Inferior parietal cortex (tissue), 1 donor: ENCODE measurements at regions not wholly inside any gene's neighbourhood (a gene's known extent, or its start where the extent isn't known, plus 50 kb on each side); places are given as distances from the start of the nearest gene placed in this dataset.

Experiments used
- DNase-seq: peaks from one replicate; pipeline ENCODE4 v3.0.0-alpha.2; 2016; ENCODE audit errors: extremely low spot score

DNA sequence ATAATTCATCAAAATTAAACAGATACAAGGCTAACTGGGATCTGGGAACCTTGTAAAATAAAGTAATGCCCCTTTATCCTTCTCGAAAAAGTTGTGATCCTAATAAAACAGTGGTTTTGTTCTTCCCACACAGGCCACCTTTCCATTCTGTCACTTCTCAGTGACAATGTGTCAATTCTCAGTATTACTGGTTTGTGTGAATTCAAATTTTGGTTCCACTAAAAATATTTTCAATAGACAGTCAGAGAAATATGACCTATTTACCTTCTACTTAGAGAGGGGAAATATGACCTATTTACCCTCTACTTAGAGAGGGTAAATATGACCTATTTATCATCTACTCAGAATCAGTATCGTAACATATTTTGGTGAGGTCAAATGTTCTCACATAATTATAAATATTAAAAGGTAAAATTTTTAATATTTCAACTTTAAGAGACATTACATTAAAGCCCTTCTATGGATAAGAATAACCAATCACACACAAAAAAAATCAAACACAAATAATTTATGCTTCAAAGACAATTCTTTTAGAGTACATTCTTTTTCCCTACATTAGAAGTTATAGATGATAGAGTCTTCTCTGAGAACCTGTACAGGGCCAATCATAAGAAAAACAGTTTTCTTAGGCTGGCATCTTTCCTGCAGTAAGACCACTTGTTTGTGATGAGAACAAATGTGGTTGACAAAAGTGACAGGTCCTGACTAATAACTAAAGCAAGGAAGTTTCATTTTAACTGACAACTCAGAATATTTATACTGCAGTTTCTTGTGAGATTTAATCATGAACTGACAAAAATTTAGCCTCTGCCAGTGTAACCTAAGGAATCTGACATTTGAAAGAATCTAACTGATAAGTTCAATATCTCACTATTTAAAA, 323.3 kb downstream of the DIPK2A start:
- DNase-seq: no peak

DNA sequence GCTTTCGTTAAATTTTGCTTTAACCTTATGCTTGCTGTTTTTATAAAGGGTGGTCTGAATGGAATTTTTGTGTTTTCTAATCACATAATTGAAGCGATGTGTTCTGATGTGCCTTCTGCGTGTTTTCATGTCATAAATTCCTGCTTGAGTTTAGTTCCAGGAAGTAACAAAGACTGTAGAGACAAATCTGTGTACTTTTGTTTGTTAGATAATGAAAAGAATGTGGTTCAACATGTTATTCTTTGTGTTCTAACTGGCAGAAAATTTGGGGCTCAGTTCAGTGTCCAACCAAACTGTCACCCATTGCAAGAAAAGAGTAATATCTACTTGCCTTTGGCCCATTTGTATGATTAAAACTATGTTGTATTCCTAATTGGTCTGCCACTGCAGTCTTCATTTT, 324.0 kb downstream of the DIPK2A start:
- no peak for DNase-seq

DNA sequence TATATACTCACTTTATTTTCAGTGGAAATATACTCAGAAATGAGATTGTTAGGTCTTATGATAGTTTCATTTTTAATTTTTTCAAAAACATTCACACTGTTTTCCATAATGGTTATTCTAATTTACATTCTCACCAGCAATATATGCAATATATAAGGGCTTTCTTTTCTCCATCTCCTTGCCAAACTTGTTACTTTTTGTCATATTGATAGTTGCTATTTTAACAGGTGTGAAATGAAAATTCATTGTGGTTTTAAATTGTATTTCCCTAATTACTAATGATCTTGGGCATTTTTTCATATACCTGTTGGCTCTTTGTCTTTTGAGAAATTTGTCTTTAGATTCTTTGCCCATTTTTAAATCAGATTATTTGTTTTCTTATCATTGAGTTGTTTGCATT, 325.2 kb downstream of the DIPK2A start:
- DNase-seq: no peak

DNA sequence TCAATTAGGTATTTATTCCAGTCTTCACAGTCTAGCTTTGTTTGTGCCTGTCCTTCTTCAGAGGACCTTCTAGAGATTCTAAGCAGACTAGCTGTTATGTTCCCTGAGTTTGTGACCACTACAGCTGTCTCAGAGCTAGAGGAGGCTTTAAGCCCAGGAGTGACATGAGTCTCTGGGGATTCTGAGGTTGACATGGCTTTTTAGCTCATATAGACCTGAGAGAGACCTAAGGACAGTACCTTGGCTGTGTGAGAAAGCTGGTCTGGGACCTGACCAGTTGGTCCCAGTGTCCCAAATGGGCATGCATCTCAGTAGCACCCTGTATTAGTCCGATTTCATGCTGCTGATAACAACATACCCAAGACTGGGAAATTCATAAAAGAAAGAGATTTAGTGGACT, 330.2 kb downstream of the DIPK2A start:
- DNase-seq: no peak

DNA sequence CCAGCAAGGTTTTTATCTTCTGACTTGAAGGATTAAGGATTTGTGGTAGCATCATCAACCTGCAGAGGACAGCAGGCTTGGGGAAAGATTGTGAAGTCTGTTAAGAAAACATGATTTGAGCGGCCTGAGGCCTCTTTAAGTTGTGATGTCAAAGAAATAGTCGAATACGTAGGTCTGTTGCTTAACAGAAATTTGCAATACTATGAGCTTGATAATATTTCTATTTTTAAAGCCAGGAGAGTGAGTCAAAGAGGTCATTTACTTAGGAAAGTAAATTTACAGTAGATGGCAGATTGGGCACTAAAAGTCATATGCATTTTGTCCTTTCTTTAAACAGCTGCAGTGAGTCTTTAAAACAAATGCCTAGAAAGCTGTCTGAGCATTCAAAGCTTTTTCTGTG, 336.3 kb downstream of the DIPK2A start:
- no peak for DNase-seq

DNA sequence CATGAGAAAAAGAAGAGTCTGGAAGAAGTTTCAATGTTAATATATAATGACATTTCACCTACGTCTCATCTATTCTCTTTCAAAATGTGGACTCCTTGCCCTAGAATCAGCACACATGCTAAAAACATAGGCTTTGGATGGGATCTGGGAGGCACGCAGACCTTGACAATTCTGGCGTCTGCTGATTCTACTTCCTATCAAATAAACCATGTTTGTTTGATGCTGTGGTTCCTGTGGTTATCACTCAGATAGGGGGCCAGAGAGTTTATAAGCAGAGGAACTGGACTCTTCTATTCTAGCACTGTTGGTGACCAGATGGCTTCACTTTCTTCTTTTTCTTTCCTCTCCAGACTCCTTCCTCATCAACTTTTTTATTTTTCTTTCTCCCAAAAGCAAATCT, 336.8 kb downstream of the DIPK2A start:
- no peak for DNase-seq

DNA sequence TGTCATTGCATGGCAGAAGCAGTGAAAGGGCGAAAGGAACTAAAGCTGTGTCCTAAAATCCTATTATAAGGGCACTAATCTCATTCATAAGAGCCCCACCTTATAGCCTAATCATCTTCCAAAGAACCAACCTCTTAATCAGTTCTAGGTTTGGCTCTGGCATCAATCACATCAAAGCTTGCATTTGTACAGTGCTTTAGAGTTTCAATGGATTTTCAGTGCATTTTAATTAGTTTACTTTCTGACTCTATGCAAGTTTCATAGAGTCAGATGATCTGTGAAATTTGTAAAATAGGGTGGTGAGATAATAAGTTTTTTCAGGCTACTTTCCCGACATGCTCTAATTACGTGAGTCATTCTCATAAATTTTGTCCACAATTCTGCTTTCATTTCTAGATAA, 341.1 kb downstream of the DIPK2A start:
- no peak for DNase-seq

DNA sequence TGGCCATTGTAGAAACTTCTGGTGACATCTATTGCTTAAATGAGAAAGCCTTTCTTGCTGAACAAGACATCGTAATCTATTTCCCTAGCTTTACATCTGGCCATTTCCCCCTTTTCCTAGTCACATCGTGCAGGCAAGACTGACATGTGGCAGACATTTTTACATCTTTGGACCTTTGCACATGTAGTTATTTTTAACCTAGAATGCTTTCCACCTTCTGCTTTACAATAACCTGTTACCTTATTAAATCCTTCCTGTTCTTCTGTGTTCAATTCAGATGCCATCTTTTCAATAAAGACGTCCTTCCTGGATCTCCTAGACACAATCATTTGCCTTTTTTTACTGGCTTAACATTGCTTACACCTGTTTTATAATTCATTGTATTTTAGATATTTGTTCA, 343.3 kb downstream of the DIPK2A start:
- DNase-seq: no peak

DNA sequence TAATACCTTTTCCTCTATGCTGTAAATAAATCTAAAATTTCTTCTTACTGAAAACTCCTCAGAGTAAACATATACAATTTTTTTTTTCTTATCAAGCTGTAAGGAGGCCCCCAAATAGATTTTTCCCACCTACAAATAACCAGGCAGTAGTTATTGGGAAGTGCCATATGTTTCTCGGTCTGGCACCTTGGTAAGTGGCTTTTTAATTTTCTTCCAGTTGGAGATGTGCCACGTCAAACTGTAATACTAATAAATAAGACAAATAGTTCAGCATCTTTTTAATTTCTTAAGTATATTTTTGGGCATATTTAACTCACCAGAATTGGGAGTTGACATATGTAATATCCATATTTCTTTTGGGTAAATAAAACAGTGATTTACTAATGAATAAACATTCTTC, 346.3 kb downstream of the DIPK2A start:
- no peak for DNase-seq

DNA sequence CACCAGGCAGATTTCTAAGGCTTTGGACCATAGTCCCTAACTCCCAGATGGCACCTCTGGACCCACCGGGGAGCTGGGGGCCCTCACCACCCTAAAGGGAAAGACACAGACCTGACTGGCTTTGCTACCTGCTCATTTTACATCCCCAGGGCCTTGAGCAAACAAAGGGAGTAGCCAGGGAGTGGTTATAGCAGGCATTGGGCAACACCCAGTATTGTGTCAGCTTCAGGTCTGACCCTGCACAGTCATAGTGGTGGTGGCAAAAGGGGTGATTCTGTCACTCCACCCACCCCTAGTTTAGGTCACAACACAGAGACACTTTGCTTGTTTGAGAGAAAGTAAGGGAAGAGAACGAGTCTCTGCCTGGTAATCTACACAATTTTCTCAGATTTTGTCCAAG, 352.5 kb downstream of the DIPK2A start:
- no peak for DNase-seq

DNA sequence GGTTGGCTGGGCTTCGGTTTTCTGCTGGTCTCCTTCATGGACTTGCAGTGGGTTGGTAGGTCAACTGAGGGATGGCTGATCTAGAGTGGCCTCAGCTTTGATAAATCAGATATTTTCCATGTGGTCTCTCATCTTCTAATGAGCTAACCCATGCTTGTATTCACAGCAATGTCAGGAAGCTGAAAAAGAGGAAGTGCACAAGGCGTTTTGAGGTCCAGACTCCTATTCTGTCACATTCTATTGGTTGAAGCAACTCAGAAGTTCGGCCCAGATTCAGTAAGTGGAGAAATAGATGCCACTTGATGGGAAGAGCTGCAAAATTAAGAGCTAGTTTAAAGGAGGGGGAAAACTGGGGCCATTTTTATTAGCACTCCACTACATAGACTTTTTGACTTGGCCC, 361.2 kb downstream of the DIPK2A start:
- DNase-seq: no peak

DNA sequence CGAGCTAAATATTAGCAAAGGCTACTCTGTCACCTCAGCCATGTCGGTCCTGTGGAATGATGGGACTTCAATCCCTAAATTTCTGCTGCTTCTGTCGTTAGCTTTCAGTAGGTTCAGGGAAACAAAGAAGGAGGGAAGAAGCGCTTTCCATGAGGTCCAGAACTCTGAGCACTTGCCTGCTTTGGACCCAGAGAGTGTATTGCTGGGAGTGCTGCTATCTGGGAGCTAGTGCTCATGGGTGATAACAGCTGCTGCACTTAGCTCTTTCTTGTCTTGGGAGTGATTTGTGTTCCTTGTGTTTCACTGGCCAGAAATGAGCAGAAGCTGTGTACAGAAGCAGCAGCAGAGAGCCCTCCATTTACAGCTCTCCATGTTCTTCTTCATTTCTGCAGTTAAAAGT, 369.8 kb downstream of the DIPK2A start:
- DNase-seq: no peak

DNA sequence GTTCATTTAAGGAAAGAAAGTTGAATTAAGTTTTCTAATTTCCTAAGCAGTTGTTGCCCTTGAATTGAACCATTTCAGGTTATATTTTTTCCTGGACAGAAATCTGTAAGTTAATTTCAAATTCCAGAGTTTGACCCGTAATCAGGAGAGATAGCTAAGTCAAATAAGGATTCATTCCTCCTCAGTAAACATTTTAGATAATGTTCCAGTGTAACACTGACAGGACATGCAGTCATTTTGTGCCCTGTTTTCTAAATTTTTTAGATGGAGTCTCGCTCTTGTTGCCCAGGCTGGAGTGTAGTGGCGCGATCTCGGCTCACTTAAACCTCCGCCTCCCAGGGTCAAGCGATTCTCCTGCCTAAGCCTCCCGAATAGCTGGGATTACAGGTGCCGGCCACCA, 371.7 kb downstream of the DIPK2A start:
- DNase-seq: no peak

DNA sequence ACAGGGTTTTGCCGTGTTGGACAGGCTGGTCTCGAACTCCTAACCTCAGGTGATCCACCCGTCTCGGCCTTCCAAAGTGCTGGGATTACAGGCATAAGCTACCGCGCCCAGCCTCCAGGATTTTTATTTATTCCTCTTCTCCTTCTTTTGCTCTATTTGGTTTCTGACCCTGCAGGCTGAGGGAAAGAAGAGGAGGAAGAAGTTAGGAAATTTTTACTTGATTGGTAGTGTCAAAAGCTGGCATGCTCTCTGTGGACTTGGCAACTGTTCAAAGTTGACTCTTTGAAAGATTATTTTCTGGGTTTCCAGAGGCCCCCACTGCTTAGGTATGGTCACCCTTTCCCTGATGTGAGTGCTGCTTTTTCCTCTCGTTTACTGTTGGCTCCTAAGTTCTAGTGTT, 372.2 kb downstream of the DIPK2A start:
- no peak for DNase-seq

DNA sequence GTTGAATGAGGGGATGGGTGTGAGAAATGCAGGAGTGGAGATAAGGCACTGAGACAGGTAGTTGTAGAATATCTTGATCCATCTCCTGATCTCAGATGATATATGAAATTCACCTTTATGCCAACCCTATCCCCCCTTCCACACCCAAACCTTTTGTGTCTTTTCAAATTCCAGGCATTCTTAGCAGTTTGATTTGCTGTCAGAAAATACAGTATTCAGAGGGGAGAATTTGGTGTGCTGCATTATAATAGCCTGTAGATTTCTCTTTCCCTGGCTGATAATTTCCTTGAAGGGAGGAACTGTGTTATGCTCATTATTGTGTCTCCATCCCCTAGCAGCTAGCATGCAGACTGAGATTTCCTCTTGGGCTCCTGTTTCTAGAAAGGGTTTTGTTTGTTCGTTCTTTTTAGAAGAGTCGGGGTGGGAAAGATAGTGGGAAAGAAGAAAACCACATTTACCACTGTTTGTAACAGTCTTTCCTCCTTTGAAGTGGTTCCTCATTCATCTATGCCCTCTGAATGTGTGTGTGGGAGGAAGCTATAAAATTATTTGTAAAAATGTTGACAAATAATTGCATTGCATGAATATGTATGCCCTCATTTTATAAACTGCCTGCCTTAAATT, 373.4 kb downstream of the DIPK2A start:
- DNase-seq: no peak

DNA sequence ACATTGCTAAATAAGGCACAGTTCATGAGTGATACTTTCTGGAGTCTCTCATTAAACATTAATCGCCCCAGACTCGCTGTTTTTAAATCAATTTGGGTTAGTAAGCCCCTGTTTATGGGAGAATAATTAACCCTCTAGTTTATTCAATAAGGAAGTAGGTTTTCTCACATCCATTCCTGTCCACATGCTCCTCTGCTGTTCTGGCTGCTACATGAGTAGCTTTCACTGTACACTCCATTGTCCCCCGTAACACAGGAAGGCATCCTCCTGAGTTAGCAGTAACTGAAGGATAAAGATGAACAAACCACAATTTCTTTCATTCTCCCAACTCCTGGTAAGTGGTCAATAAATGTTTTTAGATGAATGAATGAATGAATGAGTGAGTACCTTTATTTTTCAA, 378.5 kb downstream of the DIPK2A start:
- DNase-seq: no peak

DNA sequence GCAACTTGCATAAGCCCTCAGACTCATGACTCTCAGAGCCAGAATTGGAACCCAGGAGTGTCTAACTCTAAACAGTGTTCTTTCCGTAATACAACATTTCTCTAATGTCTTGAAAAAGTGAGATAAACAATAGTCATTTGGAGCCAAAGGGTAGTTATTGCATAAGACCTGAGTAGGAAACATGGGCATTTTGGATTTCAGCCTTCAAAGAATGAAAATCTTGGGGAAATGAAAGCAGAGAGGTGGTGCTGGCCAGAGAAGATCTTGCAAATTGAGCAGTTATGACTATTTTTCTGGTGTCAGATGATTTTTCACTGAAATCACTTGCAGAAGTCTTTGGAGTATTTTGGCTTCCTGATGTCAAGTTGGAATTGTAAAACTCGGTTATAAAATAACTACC, 379.4 kb downstream of the DIPK2A start:
- DNase-seq: no peak

DNA sequence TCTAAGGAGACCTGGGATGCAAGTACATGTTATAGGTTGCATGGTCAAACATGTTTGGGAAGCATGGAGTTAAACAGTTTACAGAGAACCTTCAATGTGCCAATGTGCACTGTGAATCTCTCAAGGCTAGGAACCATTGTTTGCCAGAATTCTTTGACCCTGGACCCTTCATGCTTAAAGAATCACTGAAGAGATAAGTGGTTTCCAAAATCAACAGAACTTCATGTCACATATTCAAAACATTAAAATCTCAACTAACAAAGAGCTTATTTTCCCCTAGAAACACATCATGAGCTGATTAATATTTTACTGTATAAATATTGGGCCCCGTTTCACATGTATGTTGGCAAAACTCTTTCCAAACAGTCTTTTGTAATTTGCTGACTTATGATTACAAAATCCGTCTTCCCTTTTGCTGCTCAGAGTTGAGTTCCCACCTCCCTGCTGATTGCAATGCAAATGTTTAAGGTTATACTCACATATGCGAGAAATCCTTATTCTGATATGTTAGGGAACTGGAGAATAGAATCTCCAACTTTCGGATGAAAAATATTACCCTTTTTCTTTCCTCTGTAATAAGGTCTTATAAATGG, 380.2 kb downstream of the DIPK2A start:
- DNase-seq: no peak

DNA sequence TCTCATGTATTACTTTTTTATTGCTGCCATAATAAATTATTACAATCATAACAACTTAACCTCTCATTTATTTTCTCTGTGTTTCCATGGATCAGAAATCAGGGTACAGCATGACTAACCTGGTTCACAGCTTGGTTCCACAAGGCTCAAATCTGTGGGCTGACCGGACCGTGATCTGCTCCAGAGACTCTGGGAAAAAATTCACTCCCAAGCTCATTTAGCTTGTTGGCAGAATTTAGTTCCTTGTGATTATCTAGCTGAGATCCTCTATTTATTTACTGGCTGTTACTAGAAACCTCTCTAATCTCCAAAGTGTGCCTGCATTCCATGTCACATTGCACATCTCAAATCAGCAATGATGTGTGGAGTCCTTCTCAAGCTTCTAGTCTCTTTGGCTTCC, 386.6 kb downstream of the DIPK2A start:
- DNase-seq: no peak

DNA sequence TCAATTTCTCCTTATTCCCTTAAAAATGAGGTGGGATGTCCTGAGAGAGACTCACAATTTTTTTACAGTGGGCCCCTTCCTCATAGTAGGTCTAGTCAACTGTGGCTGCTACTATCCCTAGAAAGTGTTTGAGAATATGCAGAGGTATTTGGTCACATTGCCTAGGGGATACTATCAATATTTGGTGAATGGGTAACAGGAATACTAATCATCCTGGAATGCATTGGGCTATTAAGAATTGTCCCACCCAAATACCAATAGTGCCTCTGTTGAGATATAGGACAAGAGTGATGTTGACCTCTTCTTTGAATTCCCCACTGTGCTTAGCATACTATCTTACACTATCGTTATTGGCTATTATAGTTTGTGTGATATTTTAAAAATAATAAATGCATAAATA, 389.4 kb downstream of the DIPK2A start:
- DNase-seq: no peak

DNA sequence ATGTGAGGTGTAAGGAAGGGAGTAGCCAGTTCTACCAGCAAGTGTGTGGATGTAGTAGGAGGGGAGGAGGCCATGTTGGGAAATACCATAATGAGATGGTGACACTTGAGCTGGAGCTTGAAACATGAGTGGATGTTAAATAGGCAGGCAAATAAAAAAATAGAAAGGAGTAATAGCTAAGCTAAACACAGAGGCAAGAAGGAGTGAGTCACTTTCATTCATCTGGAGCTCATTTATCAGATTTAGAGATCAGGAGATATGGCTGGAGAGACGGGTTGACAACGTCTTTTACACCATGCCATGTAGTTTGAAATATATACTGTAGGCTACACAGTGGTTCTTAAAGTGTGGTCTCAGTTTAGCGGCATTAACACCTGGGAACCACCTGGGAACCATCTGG, 390.5 kb downstream of the DIPK2A start:
- no peak for DNase-seq

DNA sequence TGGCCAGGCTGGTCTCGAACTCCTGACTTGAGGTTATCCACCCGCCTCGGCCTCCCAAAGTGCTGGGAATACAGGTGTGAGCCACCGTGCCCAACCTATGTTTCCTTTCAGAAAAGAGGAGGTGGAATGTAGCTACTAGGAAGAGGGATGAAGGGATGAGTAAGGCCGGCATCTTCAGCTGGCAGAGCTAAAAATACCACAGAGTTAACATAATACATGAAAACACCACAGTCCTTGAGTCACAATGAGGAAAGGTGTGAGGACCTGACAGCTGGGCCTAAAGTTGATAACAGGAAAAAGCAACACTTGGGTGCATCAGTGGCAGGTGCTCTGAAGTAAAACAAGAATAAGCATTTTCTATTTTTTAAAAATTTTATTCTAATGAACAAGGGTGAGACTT, 392.2 kb downstream of the DIPK2A start:
- DNase-seq: no peak

DNA sequence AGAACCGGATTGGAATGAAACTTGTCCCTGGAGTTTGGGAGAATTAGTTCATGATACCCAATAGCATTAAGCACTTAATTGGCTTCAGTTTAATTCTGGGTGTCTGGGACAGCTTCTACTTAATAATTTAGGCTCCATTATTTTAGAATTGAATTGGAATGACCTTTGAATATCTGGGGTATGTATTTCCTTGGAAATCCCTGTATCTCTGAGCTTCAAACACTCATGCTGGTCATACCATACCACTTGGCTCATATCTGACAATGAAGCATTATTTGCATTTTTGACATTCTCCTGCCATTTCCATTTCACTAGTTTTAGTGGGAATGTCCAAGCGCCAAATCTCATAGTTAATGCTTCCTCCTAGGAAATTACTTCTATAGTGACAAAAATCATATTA, 393.1 kb downstream of the DIPK2A start:
- no peak for DNase-seq
